Endothelial cell of umbilical vein (primary cell): ENCODE measurements at regions not wholly inside any gene's neighbourhood (a gene's known extent, or its start where the extent isn't known, plus 50 kb on each side); places are given as distances from the start of the nearest gene placed in this dataset.

ENCODE experiments used
- BruUV-seq: library from RNA; stranded (reverse); fragments of 400-500 nt; replicated peaks from 2 replicates; lab custom pipeline; 2021; lab: Mats Ljungman, UMichigan
- CTCF ChIA-PET: fragments of 300-600, 350-600 bp; sonication (Branson Sonifier 250); formaldehyde crosslinking; loops from one replicate; lab custom pipeline; 2021; ENCODE audit warnings: antibody characterized with exemption, inconsistent platforms; lab: Charles Lee
- POLR2A ChIA-PET: fragments of 300-600, 350-600 bp; sonication (Branson Sonifier 250); formaldehyde crosslinking; loops from one replicate; lab custom pipeline; 2021; ENCODE audit warnings: antibody characterized with exemption, inconsistent platforms; lab: Charles Lee
- DNase-seq: peaks from one replicate; pipeline ENCODE4 v3.0.0-alpha.2; 2011; ENCODE audit warnings: low read depth, low spot score
- FAIRE-seq: peaks from 2 replicates; lab custom pipeline; 2011; peaks lifted over from hg19 to GRCh38; lab: Jason Lieb, UNC
- H2AFZ ChIP-seq: 2 replicates; pipeline ENCODE4 v1.6.0; 2012; ENCODE audit warnings: low read depth, low read length, control low read depth, inconsistent platforms
- H3K27ac ChIP-seq: 2 replicates; pipeline ENCODE4 v1.5.1; 2011; ENCODE audit warnings: low read depth, mild to moderate bottlenecking, control low read depth, low read length, moderate library complexity; ENCODE audit not compliant: insufficient read depth
- H3K27me3 ChIP-seq, 2 experiments: 2 replicates each; pipeline versions ENCODE4 v1.6.0 to v1.6.1; 2011; ENCODE audit warnings: low read length in 2 of 2, mixed read lengths in 1 of 2; ENCODE audit not compliant: control insufficient read depth in 2 of 2, insufficient read depth in 2 of 2
- H3K36me3 ChIP-seq, 2 experiments: 2 replicates in 1 of 2; 3 replicates in 1 of 2; pipeline ENCODE4 v1.5.1; 2011; ENCODE audit warnings: low read length in 2 of 2, mild to moderate bottlenecking in 1 of 2, moderate library complexity in 1 of 2; ENCODE audit not compliant: control insufficient read depth in 2 of 2, insufficient read depth in 2 of 2; ENCODE audit errors: extremely low read depth in 1 of 2
- H3K4me1 ChIP-seq: 3 replicates; pipeline ENCODE4 v1.5.1; 2011; ENCODE audit warnings: mild to moderate bottlenecking, low read length; ENCODE audit not compliant: control insufficient read depth, insufficient read depth; ENCODE audit errors: extremely low read depth
- H3K4me2 ChIP-seq: 2 replicates; pipeline ENCODE4 v1.6.1; 2011; ENCODE audit warnings: low read length, control low read depth, mixed read lengths; ENCODE audit not compliant: insufficient read depth
- H3K4me3 ChIP-seq, 3 experiments: fragments of 200-600 bp in 1 of 3; sonication (generic), shearing (Covaris generic) in 1 of 3; replicated peaks in 1 of 3; 2 replicates each; pipeline ENCODE4 v1.5.1; 2011 to 2016; ENCODE audit warnings: control low read depth in 3 of 3, low read length in 3 of 3, mild to moderate bottlenecking in 2 of 3, inconsistent platforms in 1 of 3, low read depth in 1 of 3, moderate library complexity in 1 of 3; ENCODE audit not compliant: insufficient read depth in 1 of 3
- H3K79me2 ChIP-seq: 2 replicates; pipeline ENCODE4 v1.6.0; 2012; ENCODE audit warnings: low read length, inconsistent platforms; ENCODE audit not compliant: control insufficient read depth, insufficient read depth
- H3K9ac ChIP-seq: replicated peaks from 2 replicates; pipeline ENCODE3; 2011; ENCODE audit warnings: low read length, control low read depth; ENCODE audit not compliant: insufficient read depth; ENCODE audit errors: extremely low read depth
- H3K9me1 ChIP-seq: replicated peaks from 3 replicates; pipeline ENCODE4 v1.6.0; 2011; ENCODE audit warnings: mild to moderate bottlenecking, low read length; ENCODE audit not compliant: control insufficient read depth, insufficient read depth; ENCODE audit errors: extremely low read depth
- H3K9me3 ChIP-seq: replicated peaks from 2 replicates; pipeline ENCODE4 v1.5.1; 2012; ENCODE audit warnings: low read length, inconsistent platforms; ENCODE audit not compliant: control insufficient read depth, insufficient read depth
- H4K20me1 ChIP-seq: replicated peaks from 2 replicates; pipeline ENCODE3; 2011; ENCODE audit warnings: mild to moderate bottlenecking, low read length; ENCODE audit not compliant: control insufficient read depth, insufficient read depth; ENCODE audit errors: extremely low read depth
- CTCF ChIP-seq, 2 donors: IDR thresholded peaks; 1 replicate in 1 of 2; 2 replicates in 1 of 2; pipeline ENCODE4 v1.5.1; 2011; ENCODE audit warnings: low read length in 2 of 2, mild to moderate bottlenecking in 2 of 2, moderate library complexity in 2 of 2, control low read depth in 1 of 2, inconsistent platforms in 1 of 2, low read depth in 1 of 2; ENCODE audit not compliant: insufficient read depth in 1 of 2; ENCODE audit errors: extremely low read depth in 1 of 2
- EZH2 ChIP-seq: IDR thresholded peaks from 2 replicates; pipeline ENCODE4 v1.6.1; 2012; ENCODE audit warnings: borderline replicate concordance, low read depth, mild to moderate bottlenecking, moderate library complexity, low read length, inconsistent platforms; ENCODE audit not compliant: severe bottlenecking
- FOS ChIP-seq: IDR thresholded peaks from 2 replicates; pipeline ENCODE4 v1.6.1; 2011; ENCODE audit warnings: mild to moderate bottlenecking, low read length, moderate library complexity, borderline replicate concordance; ENCODE audit not compliant: insufficient read depth
- GATA2 ChIP-seq: IDR thresholded peaks from 2 replicates; pipeline ENCODE4 v1.7.0; 2011; ENCODE audit warnings: low read depth, mild to moderate bottlenecking, moderate library complexity, mixed read lengths, low read length; ENCODE audit not compliant: insufficient read length, insufficient read depth
- JUN ChIP-seq: IDR thresholded peaks from 2 replicates; pipeline ENCODE4 v1.6.1; 2011; ENCODE audit warnings: borderline replicate concordance, low read depth; ENCODE audit not compliant: insufficient read length, insufficient read depth
- MAX ChIP-seq: IDR thresholded peaks from 2 replicates; pipeline ENCODE4 v1.6.1; 2011; ENCODE audit not compliant: insufficient read depth, insufficient read length
- MYC ChIP-seq: IDR thresholded peaks from one replicate; pipeline ENCODE4 v1.6.1; 2011; ENCODE audit warnings: mild to moderate bottlenecking, low read depth, low read length
- POLR2A ChIP-seq: IDR thresholded peaks from 2 replicates; pipeline ENCODE4 v1.6.1; 2012; ENCODE audit warnings: low read depth, mild to moderate bottlenecking, control low read depth, low read length
- POLR2AphosphoS5 ChIP-seq: IDR thresholded peaks from 2 replicates; pipeline ENCODE4 v1.6.1; 2012; ENCODE audit warnings: low read depth, mild to moderate bottlenecking, control low read depth, low read length, moderate library complexity; ENCODE audit not compliant: insufficient read depth
- dilution Hi-C: fragments of 300-500 bp; cut with MboI; formaldehyde crosslinking; loops from one replicate; pipeline ENCODE4 v1.15.0; 2019; ENCODE audit warnings: low sequenced_read_pairs; ENCODE audit not compliant: extremely low pct_ligation_motif_present
- intact Hi-C: fragments of 100-400 bp; cut with micrococcal nuclease; formaldehyde crosslinking; loops from one replicate; pipeline ENCODE4 v1.10.0; 2022

GRCh38 chr10:113480081-113480360 lies 72.8 kb upstream of the HABP2 start:
- Histone ChIP-seq H3K27ac (no peak overlapping the region), H3K9me1 (no peaks in the 10 kb centered on the region), H3K79me2 (no peaks in the 10 kb centered on the region), H3K4me2 (no peak overlapping the region), H3K4me1 (no peaks in the 10 kb centered on the region), H3K27me3 (no peaks in the 10 kb centered on the region), H3K9me3 (peaks cover 5% of the 10 kb centered on the region), H4K20me1 (no peaks in the 10 kb centered on the region), H3K9ac (no peak overlapping the region), H2AFZ (no peak overlapping the region), H3K36me3 (no peaks in the 10 kb centered on the region), H3K4me3 (no peak overlapping the region)
- intact Hi-C loops (no loop called here), dilution Hi-C loops (no loop called here)
- ChIA-PET POLR2A (no interaction called here), CTCF (no interaction called here)
- BruUV-seq, result no TSS peak
- no peak for TF ChIP-seq CTCF (IDR thresholded peaks at IDR 0.05; ENCODE audit: extremely low read depth in 1 of 2, insufficient read depth in 1 of 2, low read depth in 1 of 2, low read length in 2 of 2)
- no peak for TF ChIP-seq MAX
- TF ChIP-seq EZH2, result no peak
- no peak for TF ChIP-seq FOS
- TF ChIP-seq JUN, result no peak
- TF ChIP-seq GATA2, result no peak
- no peak for TF ChIP-seq POLR2A
- TF ChIP-seq MYC, result no peak
- TF ChIP-seq POLR2AphosphoS5, result no peak
- FAIRE-seq (no peak), DNase-seq (no peak)
